Right lobe of liver (tissue), 4 donors: ENCODE measurements at regions not wholly inside any gene's neighbourhood (a gene's known extent, or its start where the extent isn't known, plus 50 kb on each side); places are given as distances from the start of the nearest gene placed in this dataset.

Experiments used
- CTCF ChIP-seq, 4 donors: fragments of 200-600 bp in 3 of 4; fragments of 450-650 bp in 1 of 4; IDR thresholded peaks; one replicate each; pipeline versions ENCODE4 v1.5.1 to v1.8.0; 2016 to 2022; ENCODE audit warnings: antibody characterized with exemption in 4 of 4, mild to moderate bottlenecking in 2 of 4
- POLR2A ChIP-seq: fragments of 450-650 bp; IDR thresholded peaks from one replicate; pipeline ENCODE4 v1.6.1; 2017; ENCODE audit warnings: antibody characterized with exemption, mild to moderate bottlenecking
- donor health status: DM: no; HTN: no; CAD: no.
- donor health status: DM: no; HTN: no; CAD: no.
- donor health status: DM: no; HTN: yes; CAD: no.

DNA sequence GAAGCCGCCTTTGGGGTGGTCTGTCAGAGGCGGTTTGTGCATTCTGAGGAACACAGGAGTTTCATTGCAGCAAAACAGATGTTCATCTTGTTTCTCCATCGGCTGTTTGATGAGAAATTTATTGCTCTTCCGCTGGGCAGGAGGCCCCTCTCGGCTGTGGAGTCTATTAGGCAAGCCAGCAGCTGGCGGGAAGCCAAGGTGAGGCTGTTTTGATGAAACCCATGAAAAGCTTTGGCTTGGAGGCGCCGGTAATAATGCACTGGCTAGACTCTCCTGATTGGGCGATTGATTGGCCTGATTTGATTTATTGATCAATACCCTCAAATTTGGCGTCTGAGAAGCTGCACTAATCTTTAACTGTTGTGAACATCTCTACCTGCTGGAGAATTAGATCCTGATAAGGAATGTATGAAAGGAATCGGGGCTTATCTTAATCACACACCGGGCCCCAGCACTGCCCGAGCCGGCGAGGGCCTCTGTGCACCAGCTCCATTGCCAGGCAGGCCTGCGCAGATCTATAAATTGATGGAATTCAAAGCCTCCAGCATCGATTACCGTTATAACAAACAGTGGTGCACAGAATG lies 187.7 kb downstream of the PHETA1 start:
- TF ChIP-seq POLR2A: no peak
- no peak for TF ChIP-seq CTCF (IDR thresholded peaks at IDR 0.05)
